H1 (cell line): ENCODE measurements at regions not wholly inside any gene's neighbourhood (a gene's known extent, or its start where the extent isn't known, plus 50 kb on each side); places are given as distances from the start of the nearest gene placed in this dataset.

Experiments
- CTCF ChIA-PET: fragments of 300-600 bp; sonication (Branson Sonifier 250); formaldehyde crosslinking; loops from one replicate; lab custom pipeline; 2021; ENCODE audit not compliant: partially characterized antibody; lab: Charles Lee
- POLR2A ChIA-PET: fragments of 300-600 bp; sonication (Branson Sonifier 250); formaldehyde crosslinking; loops from one replicate; lab custom pipeline; 2021; ENCODE audit warnings: inconsistent platforms; ENCODE audit not compliant: partially characterized antibody; lab: Charles Lee
- DNase-seq, 2 experiments: peaks; one replicate each; pipeline versions ENCODE4 v3.0.0 to v3.0.0-alpha.2; 2010 to 2022; ENCODE audit warnings: low spot score in 2 of 2, low read depth in 1 of 2, mixed read lengths in 1 of 2
- FAIRE-seq: peaks from 2 replicates; lab custom pipeline; 2011; peaks lifted over from hg19 to GRCh38; lab: Jason Lieb, UNC
- H2AFZ ChIP-seq: 2 replicates; pipeline ENCODE4 v1.8.1; 2012; ENCODE audit warnings: low read length, inconsistent platforms
- H2AK5ac ChIP-seq: 2 replicates; pipeline ENCODE4 v1.6.1; 2013; ENCODE audit warnings: low read depth, low read length
- H2BK120ac ChIP-seq: replicated peaks from 2 replicates; pipeline ENCODE3; 2013; ENCODE audit warnings: low read depth, low read length, inconsistent platforms
- H2BK12ac ChIP-seq: 2 replicates; pipeline ENCODE4 v1.6.1; 2013; ENCODE audit warnings: low read depth, low read length
- H2BK15ac ChIP-seq: 2 replicates; pipeline ENCODE4 v1.6.1; 2013; ENCODE audit warnings: low read length
- H2BK20ac ChIP-seq: 2 replicates; pipeline ENCODE4 v1.6.1; 2013; ENCODE audit warnings: low read length
- H2BK5ac ChIP-seq: 2 replicates; pipeline ENCODE4 v1.6.1; 2013; ENCODE audit warnings: low read depth, low read length
- H3K14ac ChIP-seq: 2 replicates; pipeline ENCODE4 v1.6.1; 2013; ENCODE audit warnings: inconsistent platforms; ENCODE audit not compliant: insufficient read length
- H3K18ac ChIP-seq: 2 replicates; pipeline ENCODE4 v1.6.1; 2013; ENCODE audit warnings: low read length; ENCODE audit errors: extremely low read depth
- H3K23ac ChIP-seq: 2 replicates; pipeline ENCODE4 v1.6.1; 2013; ENCODE audit warnings: inconsistent platforms; ENCODE audit not compliant: insufficient read length
- H3K23me2 ChIP-seq: 2 replicates; pipeline ENCODE4 v1.6.1; 2013; ENCODE audit warnings: low read depth, low read length
- H3K27ac ChIP-seq: 2 replicates; pipeline ENCODE4 v1.6.1; 2011; ENCODE audit warnings: low read depth, low read length, inconsistent platforms
- H3K27me3 ChIP-seq, 4 experiments: replicated peaks in 1 of 4; 1 replicate in 1 of 4; 2 replicates in 3 of 4; pipeline versions ENCODE4 v1.6.1 to v1.8.1; 2011 to 2013; ENCODE audit warnings: low read length in 3 of 4, mild to moderate bottlenecking in 3 of 4, inconsistent platforms in 2 of 4, mixed read lengths in 2 of 4, moderate library complexity in 1 of 4; ENCODE audit not compliant: control insufficient read depth in 3 of 4, insufficient read depth in 3 of 4; ENCODE audit errors: extremely low read depth in 1 of 4
- H3K36me3 ChIP-seq, 4 experiments: 2 replicates each; pipeline versions ENCODE4 v1.6.1 to v1.8.1; 2011 to 2013; ENCODE audit warnings: mild to moderate bottlenecking in 4 of 4, low read length in 3 of 4, moderate library complexity in 2 of 4, control low read depth in 1 of 4, inconsistent platforms in 1 of 4; ENCODE audit not compliant: insufficient read depth in 4 of 4, control insufficient read depth in 2 of 4
- H3K4ac ChIP-seq: replicated peaks from 2 replicates; pipeline ENCODE3; 2013; ENCODE audit warnings: low read length, low read depth, mixed read lengths, inconsistent platforms; ENCODE audit not compliant: insufficient read length
- H3K4me1 ChIP-seq, 4 experiments: replicated peaks in 1 of 4; 1 replicate in 1 of 4; 2 replicates in 3 of 4; pipeline versions ENCODE4 v1.6.1 to v1.8.1; 2011 to 2013; ENCODE audit warnings: low read length in 3 of 4, inconsistent platforms in 2 of 4, mixed read lengths in 1 of 4; ENCODE audit not compliant: insufficient read depth in 4 of 4, control insufficient read depth in 3 of 4
- H3K4me2 ChIP-seq, 2 experiments: 2 replicates each; pipeline versions ENCODE4 v1.6.1 to v1.8.1; 2011 to 2013; ENCODE audit warnings: low read depth in 2 of 2, low read length in 2 of 2, control low read depth in 1 of 2, inconsistent platforms in 1 of 2, mild to moderate bottlenecking in 1 of 2; ENCODE audit not compliant: insufficient read depth in 1 of 2
- H3K4me3 ChIP-seq, 4 experiments: fragments of 200-600, 300-600 bp in 1 of 4; sonication (generic), shearing (Covaris generic), sonication (Bioruptor Twin) in 1 of 4; 2 replicates each; pipeline versions ENCODE4 v1.5.1 to v1.8.1; 2011 to 2016; ENCODE audit warnings: low read length in 4 of 4, low read depth in 3 of 4, control low read depth in 2 of 4, inconsistent platforms in 2 of 4, mild to moderate bottlenecking in 2 of 4, mixed read lengths in 1 of 4, moderate library complexity in 1 of 4; ENCODE audit not compliant: insufficient read depth in 2 of 4; ENCODE audit errors: extremely low read depth in 1 of 4
- H3K56ac ChIP-seq: replicated peaks from 2 replicates; pipeline ENCODE3; 2013; ENCODE audit warnings: low read depth, mild to moderate bottlenecking, mixed read lengths, low read length, inconsistent platforms; ENCODE audit not compliant: insufficient read length
- H3K79me1 ChIP-seq: 2 replicates; pipeline ENCODE4 v1.6.1; 2013; ENCODE audit warnings: low read depth, low read length, control low read depth
- H3K79me2 ChIP-seq, 2 experiments: 2 replicates each; pipeline versions ENCODE4 v1.6.1 to v1.8.1; 2012 to 2013; ENCODE audit warnings: low read length in 2 of 2, mild to moderate bottlenecking in 2 of 2, inconsistent platforms in 1 of 2; ENCODE audit not compliant: insufficient read depth in 2 of 2, control insufficient read depth in 1 of 2
- H3K9ac ChIP-seq, 4 experiments: replicated peaks in 1 of 4; 1 replicate in 1 of 4; 2 replicates in 3 of 4; pipeline versions ENCODE4 v1.6.1 to v1.8.1; 2011 to 2013; ENCODE audit warnings: low read depth in 3 of 4, low read length in 3 of 4, control low read depth in 2 of 4, mild to moderate bottlenecking in 2 of 4, moderate library complexity in 2 of 4, inconsistent platforms in 1 of 4; ENCODE audit errors: extremely low read depth in 1 of 4
- H3K9me3 ChIP-seq, 2 experiments: 2 replicates each; pipeline versions ENCODE4 v1.6.1 to v1.8.1; 2012 to 2013; ENCODE audit warnings: mild to moderate bottlenecking in 2 of 2, moderate library complexity in 2 of 2, control low read depth in 1 of 2, inconsistent platforms in 1 of 2, low read depth in 1 of 2, low read length in 1 of 2, mixed read lengths in 1 of 2; ENCODE audit not compliant: insufficient read depth in 2 of 2
- H4K20me1 ChIP-seq, 2 experiments: replicated peaks in 1 of 2; 2 replicates each; pipeline versions ENCODE3 to v1.8.1; 2011 to 2013; ENCODE audit warnings: inconsistent platforms in 2 of 2, low read length in 2 of 2, mild to moderate bottlenecking in 1 of 2; ENCODE audit not compliant: insufficient read depth in 2 of 2, control insufficient read depth in 1 of 2
- H4K5ac ChIP-seq: 2 replicates; pipeline ENCODE4 v1.6.1; 2013; ENCODE audit warnings: low read length, low read depth, mixed read lengths, inconsistent platforms; ENCODE audit not compliant: insufficient read length
- H4K8ac ChIP-seq: 2 replicates; pipeline ENCODE4 v1.8.0; 2013; ENCODE audit warnings: mild to moderate bottlenecking, moderate library complexity, low read length, inconsistent platforms; ENCODE audit not compliant: insufficient read depth; ENCODE audit errors: extremely low read depth
- H4K91ac ChIP-seq: replicated peaks from 2 replicates; pipeline ENCODE3; 2013; ENCODE audit warnings: low read length, mixed read lengths, inconsistent platforms; ENCODE audit not compliant: insufficient read length
- ATF2 ChIP-seq: IDR thresholded peaks from 2 replicates; pipeline ENCODE4 v1.6.1; 2012; ENCODE audit warnings: low read length, inconsistent platforms
- BACH1 ChIP-seq: IDR thresholded peaks from 2 replicates; pipeline ENCODE4 v1.6.1; 2012; ENCODE audit warnings: low read length, improper control_type of control experiment
- CBX8 ChIP-seq: fragments of 300-800, 300-1000 bp; sonication (generic); IDR thresholded peaks from 2 replicates; pipeline ENCODE4 v1.7.1; 2016; ENCODE audit warnings: low read depth, low read length, borderline replicate concordance
- CEBPB ChIP-seq: IDR thresholded peaks from 2 replicates; pipeline ENCODE4 v1.6.1; 2012; ENCODE audit warnings: low read depth, low read length
- CHD1 ChIP-seq: IDR thresholded peaks from 2 replicates; pipeline ENCODE4 v1.6.1; 2012; ENCODE audit warnings: low read depth, low read length, improper control_type of control experiment
- HDAC6 ChIP-seq: IDR thresholded peaks from one replicate; pipeline ENCODE4 v1.7.1; 2012; ENCODE audit warnings: low read depth, mild to moderate bottlenecking, inconsistent platforms, low read length, moderate library complexity
- KDM4A ChIP-seq: IDR thresholded peaks from one replicate; pipeline ENCODE4 v1.7.1; 2012; ENCODE audit warnings: low read depth, mild to moderate bottlenecking, moderate library complexity, low read length, inconsistent platforms; ENCODE audit not compliant: severe bottlenecking
- POLR2A ChIP-seq, 2 experiments: IDR thresholded peaks; 1 replicate in 1 of 2; 2 replicates in 1 of 2; pipeline ENCODE4 v1.6.1; 2011; ENCODE audit warnings: low read depth in 2 of 2, low read length in 2 of 2, mild to moderate bottlenecking in 2 of 2; ENCODE audit errors: control extremely low read depth in 1 of 2
- RFX5 ChIP-seq: IDR thresholded peaks from 2 replicates; pipeline ENCODE4 v1.6.1; 2011; ENCODE audit warnings: low read depth, low read length, improper control_type of control experiment, borderline replicate concordance
- SP1 ChIP-seq: IDR thresholded peaks from 2 replicates; pipeline ENCODE4 v1.6.1; 2011; ENCODE audit warnings: low read depth, low read length
- SUZ12 ChIP-seq: fragments of 200-600 bp; sonication (generic); IDR thresholded peaks from 2 replicates; pipeline ENCODE4 v1.6.1; 2012; ENCODE audit warnings: mild to moderate bottlenecking, inconsistent platforms, low read length, moderate library complexity, mixed read lengths
- TAF1 ChIP-seq: IDR thresholded peaks from 2 replicates; pipeline ENCODE4 v1.6.1; 2011; ENCODE audit warnings: mild to moderate bottlenecking, low read depth, low read length
- ZNF274 ChIP-seq: IDR thresholded peaks from 2 replicates; pipeline ENCODE4 v1.7.0; 2012; ENCODE audit warnings: low read length, borderline replicate concordance; ENCODE audit errors: extremely low read depth
- WGBS, 2 experiments: shearing (Covaris generic) in 1 of 2; methylation state at CpG; one replicate each; pipeline versions ENCODE4 v1.1.6 to v1.1.7; 2013 to 2015; ENCODE audit warnings: low lambda C conversion rate in 2 of 2, mixed read lengths in 2 of 2, inconsistent platforms in 1 of 2, low coverage in 1 of 2, missing lambda C conversion rate in 1 of 2; ENCODE audit not compliant: insufficient replicate concordance in 2 of 2, insufficient coverage in 1 of 2, insufficient read length in 1 of 2; ENCODE audit errors: extremely low coverage in 1 of 2, missing lambda C conversion rate in 1 of 2; 5-methylcytosine and 5-hydroxymethylcytosine counted together

GRCh38 chrX:23062359-23062758 is 62.6 kb downstream of the DDX53 start:
- Histone ChIP-seq H4K8ac (no peak overlapping the region), H2BK15ac (no peak overlapping the region), H3K18ac (no peak overlapping the region), H3K23ac (no peak overlapping the region), H2BK120ac (no peak overlapping the region), H2AFZ (no peak overlapping the region), H3K79me2 (no peaks in the 10 kb centered on the region), H2BK12ac (no peak overlapping the region), H3K9me3 (no peaks in the 10 kb centered on the region), H2AK5ac (no peak overlapping the region), H3K4me3 (no peak overlapping the region), H3K4me1 (no peaks in the 10 kb centered on the region), H2BK5ac (no peak overlapping the region), H3K27ac (no peak overlapping the region), H4K91ac (no peak overlapping the region), H3K23me2 (no peaks in the 10 kb centered on the region), H3K9ac (no peak overlapping the region), H3K56ac (no peak overlapping the region), H3K27me3 (no peaks in the 10 kb centered on the region), H4K5ac (no peak overlapping the region), H3K79me1 (no peaks in the 10 kb centered on the region), H2BK20ac (no peak overlapping the region), H3K4ac (no peak overlapping the region), H3K36me3 (no peaks in the 10 kb centered on the region), H3K4me2 (no peak overlapping the region), H3K14ac (no peak overlapping the region), H4K20me1 (no peaks in the 10 kb centered on the region)
- ChIA-PET CTCF (no interaction called here), POLR2A (no interaction called here)
- DNase-seq, result no peak
- no peak for FAIRE-seq
- WGBS, 2 experiments, result 80% methylated on average over 2 of the region's 3 CpGs; no CpG with 5 or more reads in 1 of the 2 experiments
- TF ChIP-seq CEBPB (no peak), SP1 (no peak), KDM4A (no peak), POLR2A (IDR thresholded peaks at IDR 0.05; ENCODE audit: control extremely low read depth in 1 of 2, low read depth in 2 of 2, low read length in 2 of 2) (no peak), BACH1 (no peak), HDAC6 (no peak), TAF1 (no peak), CBX8 (no peak), SUZ12 (no peak), CHD1 (no peak), RFX5 (no peak), ATF2 (no peak), ZNF274 (no peak)
